ENCODE measurements at regions not wholly inside any gene's neighbourhood (a gene's known extent, or its start where the extent isn't known, plus 50 kb on each side); places are given as distances from the start of the nearest gene placed in this dataset.

DNA sequence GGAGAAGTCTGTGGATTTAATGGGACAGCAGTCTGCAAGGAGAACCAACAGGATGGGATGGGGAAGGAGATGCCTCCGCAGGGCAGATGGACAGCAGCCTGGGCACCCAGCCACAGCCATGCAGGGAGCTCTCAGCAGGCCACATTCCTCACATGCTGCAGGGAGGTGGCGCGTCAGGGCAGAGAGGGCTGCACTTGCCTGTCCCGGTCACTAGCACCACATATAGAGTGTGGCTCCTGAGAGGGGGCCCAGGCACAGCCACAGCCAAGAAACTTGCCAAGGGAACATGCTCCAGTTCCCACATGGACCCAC lies 86.8 kb upstream of the ZMIZ1 start:
- TF ChIP-seq, protein P1, sequence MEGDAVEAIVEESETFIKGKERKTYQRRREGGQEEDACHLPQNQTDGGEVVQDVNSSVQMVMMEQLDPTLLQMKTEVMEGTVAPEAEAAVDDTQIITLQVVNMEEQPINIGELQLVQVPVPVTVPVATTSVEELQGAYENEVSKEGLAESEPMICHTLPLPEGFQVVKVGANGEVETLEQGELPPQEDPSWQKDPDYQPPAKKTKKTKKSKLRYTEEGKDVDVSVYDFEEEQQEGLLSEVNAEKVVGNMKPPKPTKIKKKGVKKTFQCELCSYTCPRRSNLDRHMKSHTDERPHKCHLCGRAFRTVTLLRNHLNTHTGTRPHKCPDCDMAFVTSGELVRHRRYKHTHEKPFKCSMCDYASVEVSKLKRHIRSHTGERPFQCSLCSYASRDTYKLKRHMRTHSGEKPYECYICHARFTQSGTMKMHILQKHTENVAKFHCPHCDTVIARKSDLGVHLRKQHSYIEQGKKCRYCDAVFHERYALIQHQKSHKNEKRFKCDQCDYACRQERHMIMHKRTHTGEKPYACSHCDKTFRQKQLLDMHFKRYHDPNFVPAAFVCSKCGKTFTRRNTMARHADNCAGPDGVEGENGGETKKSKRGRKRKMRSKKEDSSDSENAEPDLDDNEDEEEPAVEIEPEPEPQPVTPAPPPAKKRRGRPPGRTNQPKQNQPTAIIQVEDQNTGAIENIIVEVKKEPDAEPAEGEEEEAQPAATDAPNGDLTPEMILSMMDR (IDR thresholded peaks at IDR 0.05): no peak
- no peak for ATAC-seq
- Histone ChIP-seq H3K27me3 (no peaks in the 10 kb centered on the region), H3K4me3 (no peak overlapping the region), H3K36me3 (no peaks in the 10 kb centered on the region), H3K9me3 (no peaks in the 10 kb centered on the region), H3K4me1 (peaks cover 7 to 16% of the 10 kb centered on the region in 2 donors), H3K27ac (no peak overlapping the region)
- DNase-seq: no peak
- intact Hi-C loops (cut with DNase I): no loop called here

DNA sequence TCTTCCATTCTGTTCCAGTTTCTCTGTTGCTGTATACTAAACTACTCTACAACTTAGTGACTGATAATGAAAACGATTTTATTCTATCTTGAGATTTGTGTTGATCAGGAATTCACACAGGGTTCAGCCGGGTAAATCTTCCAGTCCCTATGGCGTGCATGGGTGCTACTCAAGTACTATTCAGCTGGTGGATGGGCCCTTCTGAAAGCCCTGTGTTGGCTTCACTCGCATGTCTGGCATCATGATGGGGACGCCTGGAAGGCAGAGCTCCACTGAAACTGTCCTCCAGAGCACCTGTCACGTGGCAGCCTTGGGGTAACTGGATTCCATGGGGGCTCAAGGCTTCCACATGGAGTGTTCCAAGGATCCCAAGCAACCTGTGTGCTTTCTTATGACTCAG lies 86.0 kb upstream of the ZMIZ1 start:
- Histone ChIP-seq H3K4me3 (no peak overlapping the region), H3K27me3 (no peaks in the 10 kb centered on the region), H3K4me1 (peaks cover 3 to 8% of the 10 kb centered on the region in 2 donors), H3K27ac (no peak overlapping the region), H3K36me3 (no peaks in the 10 kb centered on the region), H3K9me3 (no peaks in the 10 kb centered on the region)
- DNase-seq (no peak), ATAC-seq (no peak)
- intact Hi-C loops (cut with DNase I): no loop called here
- TF ChIP-seq, protein P1 (IDR thresholded peaks at IDR 0.05): no peak

DNA sequence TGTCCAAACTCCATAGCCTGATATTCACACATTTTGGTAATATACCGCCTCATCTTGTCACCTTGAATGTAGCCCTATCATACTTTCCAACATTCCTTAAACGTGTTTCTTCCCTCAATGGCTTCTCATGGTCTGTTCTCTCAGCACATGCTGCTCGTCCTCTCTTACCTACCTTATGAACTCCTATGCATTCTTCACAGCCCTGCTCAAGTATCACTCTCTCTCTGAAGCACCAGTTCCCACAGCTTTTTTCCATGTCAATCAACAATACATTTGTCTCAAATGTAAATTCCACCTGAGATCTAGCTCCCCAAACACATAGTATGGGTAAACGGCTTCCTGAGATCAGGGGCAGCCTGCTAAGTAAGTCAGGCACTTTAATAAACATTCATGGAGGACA lies 85.2 kb upstream of the ZMIZ1 start:
- H3K9me3 ChIP-seq: no peaks in the 10 kb centered on the region
- H3K36me3 ChIP-seq: no peaks in the 10 kb centered on the region
- DNase-seq (no peak), ATAC-seq (no peak)
- no peaks in the 10 kb centered on the region for H3K4me1 ChIP-seq
- intact Hi-C loops (cut with DNase I): no loop called here
- TF ChIP-seq, protein P1 (IDR thresholded peaks at IDR 0.05): no peak
- H3K27ac ChIP-seq: no peak overlapping the region
- no peaks in the 10 kb centered on the region for H3K27me3 ChIP-seq
- H3K4me3 ChIP-seq: no peak overlapping the region

DNA sequence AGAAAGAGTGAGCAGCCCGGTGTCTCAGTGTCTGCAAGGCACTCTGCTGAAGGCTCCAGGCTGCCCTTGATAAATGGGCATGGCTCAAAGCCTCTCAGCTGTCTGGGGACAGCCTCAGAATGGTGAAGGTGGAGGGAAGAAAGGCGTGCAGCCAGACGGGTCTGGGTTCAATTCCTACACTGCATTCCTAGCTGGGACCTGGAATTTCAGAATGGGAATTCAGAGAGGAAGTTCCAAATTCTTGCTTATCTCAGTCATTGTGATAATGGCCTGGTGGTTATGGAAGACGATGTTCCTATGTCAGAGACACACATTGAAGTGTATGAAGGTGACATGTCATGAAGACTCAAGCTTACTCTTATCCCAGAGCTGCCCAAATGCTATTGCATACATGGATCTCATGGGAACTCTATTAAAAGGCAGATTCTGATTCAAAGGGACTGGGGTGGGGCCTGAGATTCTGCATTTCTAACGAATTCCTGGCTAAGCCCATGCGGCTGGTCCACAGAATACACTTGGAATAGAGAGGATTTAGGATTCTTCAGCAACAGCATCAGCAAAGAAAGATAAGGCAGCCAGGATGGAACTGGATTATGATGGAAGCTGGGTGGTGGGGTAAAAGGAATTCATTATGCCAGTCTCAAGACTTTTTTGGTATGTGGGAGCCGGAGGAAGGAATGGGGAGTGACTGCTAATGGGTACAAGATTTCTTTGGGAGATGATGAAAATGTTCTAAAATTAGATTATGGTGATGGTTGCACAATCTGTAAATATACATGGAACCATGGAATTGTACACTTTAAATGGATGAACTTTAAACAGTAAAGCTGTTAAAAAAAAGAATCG lies 82.6 kb upstream of the ZMIZ1 start:
- H3K4me3 ChIP-seq: no peak overlapping the region
- no peaks in the 10 kb centered on the region for H3K4me1 ChIP-seq
- ATAC-seq (no peak), DNase-seq (no peak)
- TF ChIP-seq, protein P1 (IDR thresholded peaks at IDR 0.05): no peak
- H3K36me3 ChIP-seq: no peaks in the 10 kb centered on the region
- intact Hi-C loops (cut with DNase I): no loop called here
- H3K27ac ChIP-seq: no peak overlapping the region
- no peaks in the 10 kb centered on the region for H3K27me3 ChIP-seq
- H3K9me3 ChIP-seq: no peaks in the 10 kb centered on the region

DNA sequence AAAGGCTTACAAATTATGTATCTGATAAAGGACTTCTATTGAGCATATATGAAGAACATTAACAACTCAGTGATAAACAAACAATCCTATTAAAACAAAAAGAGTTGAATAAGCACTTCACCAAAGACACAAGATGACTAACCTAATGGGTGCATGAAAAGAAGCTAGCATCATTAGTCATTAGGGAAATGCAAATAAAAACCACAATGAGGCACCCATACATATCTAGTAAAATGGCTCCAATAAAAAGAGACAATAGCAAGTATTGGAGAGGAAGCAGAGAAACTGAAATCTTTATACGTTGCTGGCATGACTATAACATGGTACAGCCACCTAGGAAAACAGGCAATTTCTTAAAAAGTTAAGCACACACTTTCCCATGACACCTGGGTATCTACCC lies 77.6 kb upstream of the ZMIZ1 start:
- Histone ChIP-seq H3K9me3 (no peaks in the 10 kb centered on the region), H3K36me3 (no peaks in the 10 kb centered on the region), H3K4me1 (no peaks in the 10 kb centered on the region), H3K27me3 (no peaks in the 10 kb centered on the region), H3K4me3 (no peak overlapping the region), H3K27ac (no peak overlapping the region)
- DNase-seq: no peak
- no peak for ATAC-seq
- intact Hi-C loops (cut with DNase I): no loop called here
- TF ChIP-seq, protein P1 (IDR thresholded peaks at IDR 0.05): no peak

Measured in left lung (tissue), 4 donors.